ENCODE measurements at regions not wholly inside any gene's neighbourhood (a gene's known extent, or its start where the extent isn't known, plus 50 kb on each side); places are given as distances from the start of the nearest gene placed in this dataset.

GRCh38 chr11:96643173-96643572, 253.4 kb downstream of the JRKL start:
- H3K9me3 ChIP-seq (ENCODE audit: control insufficient read depth, low read depth, low read length) = no peaks in the 10 kb centered on the region
- TF ChIP-seq CTCF (conservative IDR thresholded peaks at IDR 0.05) = no peak
- WGBS (ENCODE audit: extremely low coverage, insufficient read length, low lambda C conversion rate) = no CpG with 5 or more reads among the region's 5 CpGs

More at GRCh38 chr11:96643173-96643572, 253.4 kb downstream of the JRKL start:
- Mint-ChIP-seq H3K36me3 (ENCODE audit: insufficient read depth in 1 of 3, low read depth in 3 of 3) (peaks cover 4 to 10% (median 8%) of the 10 kb centered on the region in 3 experiments; a peak in 4 of 7 replicates), H3K27me3 (ENCODE audit: low read depth) (no peaks in the 10 kb centered on the region), H3K4me3 (no peak overlapping the region), H3K27ac (no peak overlapping the region), H3K9me3 (peaks cover 3 to 4% of the 10 kb centered on the region in 2 experiments; a peak in 4 of 5 replicates), H3K4me1 (peaks cover 15 to 19% of the 10 kb centered on the region in 2 experiments)
- no peaks in the 10 kb centered on the region for H4K20me1 ChIP-seq (ENCODE audit: control insufficient read depth, insufficient read depth, insufficient read length)
- H2BK5ac ChIP-seq (ENCODE audit: insufficient read length, low read length) = no peak overlapping the region
- H2BK120ac ChIP-seq (ENCODE audit: low read depth, low read length, poor library complexity, severe bottlenecking) = no peak overlapping the region
- no peaks in the 10 kb centered on the region for H3K4me1 ChIP-seq (ENCODE audit: insufficient read depth, low read length)
- H2BK12ac ChIP-seq (ENCODE audit: insufficient read length, low read depth, low read length) = no peak overlapping the region
- no peaks in the 10 kb centered on the region for H3K23me2 ChIP-seq (ENCODE audit: insufficient read length, low read depth, low read length, poor library complexity, severe bottlenecking)
- no peak overlapping the region for H3K18ac ChIP-seq (ENCODE audit: insufficient read length, low read depth, low read length)
- H3K14ac ChIP-seq (ENCODE audit: insufficient read depth, low read length) = no peak overlapping the region
- no peak overlapping the region for H2AFZ ChIP-seq (ENCODE audit: low read length)
- no peak overlapping the region for H3K4ac ChIP-seq (ENCODE audit: low read depth, low read length)
- no peak overlapping the region for H3K27ac ChIP-seq (ENCODE audit: insufficient read length, low read depth, low read length)
- H2AK5ac ChIP-seq (ENCODE audit: insufficient read length, low read length) = no peak overlapping the region
- H4K5ac ChIP-seq (ENCODE audit: insufficient read length, low read depth, low read length) = no peak overlapping the region
- no peak overlapping the region for H4K91ac ChIP-seq (ENCODE audit: insufficient read length, low read depth, low read length)
- H3K79me2 ChIP-seq (ENCODE audit: insufficient read depth, low read length) = no peaks in the 10 kb centered on the region
- H3K27me3 ChIP-seq (ENCODE audit: insufficient read depth, low read length) = no peaks in the 10 kb centered on the region
- no peak overlapping the region for H3K4me2 ChIP-seq (ENCODE audit: insufficient read depth, insufficient read length, low read length)
- no peak overlapping the region for H3K23ac ChIP-seq (ENCODE audit: insufficient read length, low read depth, low read length)
- DNase-seq = no peak
- H3K56ac ChIP-seq (ENCODE audit: insufficient read length, low read depth, low read length) = no peak overlapping the region
- H3K9ac ChIP-seq (ENCODE audit: extremely low read depth, insufficient read length, low read length) = no peak overlapping the region
- no peak overlapping the region for H3T11ph ChIP-seq (ENCODE audit: low read length)
- no peaks in the 10 kb centered on the region for H3K79me1 ChIP-seq (ENCODE audit: insufficient read depth, low read depth, low read length, poor library complexity, severe bottlenecking)
- no peak overlapping the region for H4K8ac ChIP-seq (replicated peaks; ENCODE audit: insufficient read length, low read depth, low read length)
- H2BK20ac ChIP-seq (ENCODE audit: low read depth, low read length, poor library complexity, severe bottlenecking) = no peak overlapping the region
- no peak overlapping the region for H2BK15ac ChIP-seq (ENCODE audit: low read depth, low read length)
